Vagina (tissue), 2 donors: ENCODE measurements at regions not wholly inside any gene's neighbourhood (a gene's known extent, or its start where the extent isn't known, plus 50 kb on each side); places are given as distances from the start of the nearest gene placed in this dataset.
"Not testable (repeated sequence)": the region's sequence is repeated elsewhere in the genome, so short reads cannot be mapped to it uniquely, and the experiment has no call there.

Experiments used
- DNase-seq, 2 donors: peaks; one replicate each; pipeline ENCODE4 v3.0.0-alpha.2; 2017; ENCODE audit errors: extremely low spot score in 2 of 2
- H3K27ac ChIP-seq: fragments of 200-600 bp; sonication (generic); one replicate; pipeline ENCODE4 v1.5.1; 2019
- H3K27me3 ChIP-seq: fragments of 200-600 bp; sonication (generic); one replicate; pipeline ENCODE4 v1.5.1; 2019
- H3K36me3 ChIP-seq, 2 donors: fragments of 200-600 bp; sonication (generic); one replicate each; pipeline ENCODE4 v1.5.1; 2017 to 2019
- H3K4me1 ChIP-seq: fragments of 200-600 bp; sonication (generic); one replicate; pipeline ENCODE4 v1.5.1; 2019
- H3K4me3 ChIP-seq, 2 donors: fragments of 200-600 bp; sonication (generic); 1 replicate in 1 of 2; 2 replicates in 1 of 2; pipeline ENCODE4 v1.5.1; 2016 to 2019
- H3K9me3 ChIP-seq: fragments of 200-600 bp; sonication (generic); one replicate; pipeline ENCODE4 v1.5.1; 2019
- POLR2A ChIP-seq, 2 donors: fragments of 450-650 bp; IDR thresholded peaks; one replicate each; pipeline ENCODE4 v1.6.1; 2017; ENCODE audit warnings: antibody characterized with exemption in 2 of 2, mild to moderate bottlenecking in 2 of 2, moderate library complexity in 2 of 2
- POLR2AphosphoS5 ChIP-seq, 2 donors: sonication (generic); formaldehyde crosslinking; IDR thresholded peaks; one replicate each; pipeline ENCODE4 v1.9.0; 2017; ENCODE audit warnings: antibody characterized with exemption in 2 of 2, mild to moderate bottlenecking in 2 of 2, low read depth in 1 of 2; ENCODE audit not compliant: insufficient read depth in 1 of 2
- intact Hi-C: fragments of 100-400 bp; cut with DNase I; formaldehyde crosslinking; loops from one replicate; pipeline ENCODE4 v1.15.1; 2023
- TF ChIP-seq, protein P1 (sequence below), 3 experiments: fragments of 450-650 bp in 2 of 3; fragments of 200-600 bp in 1 of 3; sonication (generic) in 1 of 3; IDR thresholded peaks; one replicate each; pipeline ENCODE4 v1.5.1; 2017 to 2019; ENCODE audit warnings: antibody characterized with exemption in 3 of 3, mild to moderate bottlenecking in 2 of 3, moderate library complexity in 2 of 3

DNA sequence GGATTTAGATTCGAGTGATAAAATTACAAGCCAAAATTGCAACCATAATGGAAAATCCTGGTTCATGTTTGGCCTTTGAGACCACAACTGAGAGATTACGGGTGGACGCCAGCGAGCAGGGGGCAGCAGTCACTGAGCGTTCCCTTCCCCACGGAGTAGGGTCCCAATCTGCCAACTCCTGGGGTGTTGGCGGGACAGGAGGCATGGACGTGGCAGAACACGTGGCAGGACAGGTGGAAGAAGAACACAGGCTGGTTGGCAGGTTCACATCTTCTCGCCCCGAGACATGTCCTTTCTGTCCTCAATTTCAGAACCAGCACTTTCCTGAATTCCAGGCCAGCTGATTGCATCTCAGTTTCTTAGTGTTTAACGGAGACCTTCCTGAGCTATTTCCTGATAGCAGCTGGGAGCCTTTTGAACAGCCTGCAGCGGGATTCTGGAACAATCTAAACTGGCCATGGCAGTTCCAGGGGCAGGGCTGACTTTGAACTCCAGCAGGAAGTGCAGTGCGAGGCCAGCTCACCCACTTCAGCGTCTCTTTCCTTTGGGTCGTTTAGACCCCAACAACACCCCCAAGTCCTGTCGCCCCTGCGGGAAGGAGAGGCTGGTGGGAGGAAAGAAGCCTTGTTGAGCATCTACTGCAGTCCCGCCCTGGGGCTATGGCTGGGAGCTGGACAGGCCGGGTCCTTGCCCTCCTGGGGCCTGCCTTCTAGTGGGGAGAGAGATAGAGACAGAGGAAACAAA lies 159.1 kb upstream of the FOXF1 start:
- intact Hi-C loops: no loop called here
- Histone ChIP-seq H3K4me3 (no peak overlapping the region), H3K27me3 (no peaks in the 10 kb centered on the region), H3K9me3 (no peaks in the 10 kb centered on the region), H3K36me3 (no peaks in the 10 kb centered on the region), H3K4me1 (no peaks in the 10 kb centered on the region), H3K27ac (no peak overlapping the region)
- TF ChIP-seq POLR2A (IDR thresholded peaks at IDR 0.05): no peak
- TF ChIP-seq POLR2AphosphoS5 (IDR thresholded peaks at IDR 0.05; ENCODE audit: insufficient read depth in 1 of 2, low read depth in 1 of 2): no peak
- TF ChIP-seq, protein P1, sequence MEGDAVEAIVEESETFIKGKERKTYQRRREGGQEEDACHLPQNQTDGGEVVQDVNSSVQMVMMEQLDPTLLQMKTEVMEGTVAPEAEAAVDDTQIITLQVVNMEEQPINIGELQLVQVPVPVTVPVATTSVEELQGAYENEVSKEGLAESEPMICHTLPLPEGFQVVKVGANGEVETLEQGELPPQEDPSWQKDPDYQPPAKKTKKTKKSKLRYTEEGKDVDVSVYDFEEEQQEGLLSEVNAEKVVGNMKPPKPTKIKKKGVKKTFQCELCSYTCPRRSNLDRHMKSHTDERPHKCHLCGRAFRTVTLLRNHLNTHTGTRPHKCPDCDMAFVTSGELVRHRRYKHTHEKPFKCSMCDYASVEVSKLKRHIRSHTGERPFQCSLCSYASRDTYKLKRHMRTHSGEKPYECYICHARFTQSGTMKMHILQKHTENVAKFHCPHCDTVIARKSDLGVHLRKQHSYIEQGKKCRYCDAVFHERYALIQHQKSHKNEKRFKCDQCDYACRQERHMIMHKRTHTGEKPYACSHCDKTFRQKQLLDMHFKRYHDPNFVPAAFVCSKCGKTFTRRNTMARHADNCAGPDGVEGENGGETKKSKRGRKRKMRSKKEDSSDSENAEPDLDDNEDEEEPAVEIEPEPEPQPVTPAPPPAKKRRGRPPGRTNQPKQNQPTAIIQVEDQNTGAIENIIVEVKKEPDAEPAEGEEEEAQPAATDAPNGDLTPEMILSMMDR (IDR thresholded peaks at IDR 0.05): no peak
- DNase-seq: no peak

DNA sequence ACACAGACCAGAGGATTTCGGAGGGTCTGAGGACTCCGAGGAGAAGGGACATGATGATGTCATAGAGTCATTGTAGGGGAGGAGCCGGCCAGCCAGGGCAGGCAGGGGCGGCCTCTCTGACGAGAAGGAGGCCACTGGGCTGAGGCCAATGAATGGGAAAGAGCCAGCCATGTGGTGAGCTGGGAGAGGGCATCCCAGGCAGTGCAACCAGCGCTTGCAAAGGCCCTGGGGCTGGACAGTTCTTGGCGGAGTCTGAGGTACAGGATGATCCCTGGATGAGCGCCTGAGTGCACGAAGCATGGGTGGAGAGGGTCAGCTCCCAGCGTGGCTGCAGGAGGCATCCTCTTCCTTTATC lies 158.6 kb upstream of the FOXF1 start:
- H3K4me1 ChIP-seq, H3K9me3 ChIP-seq, intact Hi-C loops, H3K27ac ChIP-seq, H3K4me3 ChIP-seq, H3K27me3 ChIP-seq, DNase-seq, H3K36me3 ChIP-seq: not testable (repeated sequence)

DNA sequence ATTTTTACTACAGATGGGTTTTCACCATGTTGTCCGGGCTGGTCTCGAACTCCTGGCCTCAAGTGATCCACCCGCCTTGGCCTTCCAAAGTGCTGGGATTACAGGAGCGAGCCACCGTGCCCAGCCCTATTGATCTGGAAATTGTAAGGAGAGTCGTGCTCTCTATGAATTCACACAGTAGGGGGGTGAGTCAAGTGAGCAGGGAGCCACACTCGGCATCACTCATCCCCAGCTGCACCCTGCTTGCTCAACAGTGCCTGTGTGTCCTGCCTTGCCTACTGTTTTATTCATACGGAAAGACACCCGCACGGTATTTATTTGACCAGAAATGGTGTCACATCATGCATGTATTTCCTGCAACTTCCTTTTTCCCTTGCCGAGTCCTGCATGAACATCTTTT lies 157.2 kb upstream of the FOXF1 start:
- DNase-seq: no peak
- H3K27ac ChIP-seq: no peak overlapping the region
- TF ChIP-seq POLR2AphosphoS5 (IDR thresholded peaks at IDR 0.05; ENCODE audit: insufficient read depth in 1 of 2, low read depth in 1 of 2) (no peak), POLR2A (IDR thresholded peaks at IDR 0.05) (no peak)
- TF ChIP-seq, protein P1 (IDR thresholded peaks at IDR 0.05): no peak
- H3K4me1 ChIP-seq: no peaks in the 10 kb centered on the region
- H3K4me3 ChIP-seq: no peak overlapping the region
- no peaks in the 10 kb centered on the region for H3K9me3 ChIP-seq
- no peaks in the 10 kb centered on the region for H3K36me3 ChIP-seq
- intact Hi-C loops: no loop called here
- no peaks in the 10 kb centered on the region for H3K27me3 ChIP-seq

DNA sequence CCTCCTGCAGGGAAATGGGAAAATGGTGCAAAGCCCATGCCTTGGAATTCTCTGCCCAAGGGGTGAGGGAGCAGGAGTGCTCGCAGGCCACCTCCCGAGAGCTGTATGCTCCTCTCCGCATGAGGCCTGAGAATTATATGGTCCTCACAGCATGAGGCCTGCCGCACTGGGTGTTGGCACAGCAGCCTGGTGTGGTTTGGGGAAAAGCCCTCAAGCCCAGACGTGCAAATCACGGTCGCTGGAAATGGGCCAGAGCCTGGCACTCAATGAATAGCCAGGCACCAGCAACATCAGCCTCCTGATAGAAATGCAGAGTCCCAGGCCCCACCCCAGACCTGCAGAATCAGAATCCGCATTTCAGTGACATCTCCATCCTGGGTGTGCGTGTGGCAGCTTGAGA lies 156.4 kb upstream of the FOXF1 start:
- TF ChIP-seq POLR2AphosphoS5 (IDR thresholded peaks at IDR 0.05; ENCODE audit: insufficient read depth in 1 of 2, low read depth in 1 of 2): no peak
- TF ChIP-seq POLR2A (IDR thresholded peaks at IDR 0.05): no peak
- TF ChIP-seq, protein P1 (IDR thresholded peaks at IDR 0.05): no peak
- H3K27ac ChIP-seq: no peak overlapping the region
- no peak for DNase-seq
- intact Hi-C loops: no loop called here
- no peaks in the 10 kb centered on the region for H3K4me1 ChIP-seq
- H3K27me3 ChIP-seq: no peaks in the 10 kb centered on the region
- no peak overlapping the region for H3K4me3 ChIP-seq
- H3K9me3 ChIP-seq: no peaks in the 10 kb centered on the region
- no peaks in the 10 kb centered on the region for H3K36me3 ChIP-seq

DNA sequence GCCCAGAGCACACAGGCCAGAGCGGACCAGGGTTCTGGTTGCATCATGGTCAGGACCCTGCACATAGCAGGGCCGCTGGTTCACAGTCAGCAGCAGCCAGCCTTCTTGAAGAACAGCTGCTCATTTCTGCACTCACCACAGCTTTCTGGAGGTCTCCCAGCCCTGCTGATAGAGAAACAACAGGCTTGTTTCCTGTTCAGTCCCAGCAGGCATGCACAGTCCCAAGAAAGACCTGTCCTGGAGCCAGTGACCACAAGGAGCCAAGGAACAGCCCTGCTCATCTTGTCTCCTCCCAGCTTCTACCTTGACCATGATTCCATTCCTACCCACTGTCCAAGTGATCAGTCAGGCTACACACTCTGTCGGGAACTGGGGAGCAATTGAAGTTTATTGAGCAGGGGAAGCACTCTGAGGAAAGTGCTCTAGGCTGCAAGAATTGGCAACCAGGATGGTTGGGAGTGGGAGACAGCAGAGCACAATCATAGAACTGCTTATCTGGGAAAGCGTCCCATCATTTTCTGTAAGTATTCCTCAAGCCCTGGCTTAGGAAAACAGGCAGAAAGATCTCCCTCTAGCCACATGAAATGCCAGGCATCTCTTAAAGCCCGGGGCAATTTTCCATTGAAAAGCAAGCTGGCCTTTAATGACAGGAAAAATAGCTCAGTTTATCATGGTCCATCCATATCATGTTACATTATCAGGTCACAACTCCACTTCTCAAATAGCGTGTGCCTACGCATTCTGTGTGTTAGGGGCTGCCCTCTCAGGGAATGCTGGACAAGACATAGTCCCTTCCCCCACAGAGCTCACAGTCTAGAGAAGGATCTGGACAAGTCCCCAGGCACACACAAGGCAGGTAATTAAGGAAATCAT lies 155.4 kb upstream of the FOXF1 start:
- TF ChIP-seq POLR2A (IDR thresholded peaks at IDR 0.05) (no peak), POLR2AphosphoS5 (IDR thresholded peaks at IDR 0.05; ENCODE audit: insufficient read depth in 1 of 2, low read depth in 1 of 2) (no peak)
- TF ChIP-seq, protein P1 (IDR thresholded peaks at IDR 0.05): no peak
- Histone ChIP-seq H3K4me3 (no peak overlapping the region), H3K27ac (no peak overlapping the region), H3K27me3 (no peaks in the 10 kb centered on the region), H3K36me3 (no peaks in the 10 kb centered on the region), H3K4me1 (no peaks in the 10 kb centered on the region), H3K9me3 (no peaks in the 10 kb centered on the region)
- intact Hi-C loops: no loop called here
- DNase-seq: no peak
